Upper lobe of right lung (tissue), 1 donor: ENCODE measurements at regions not wholly inside any gene's neighbourhood (a gene's known extent, or its start where the extent isn't known, plus 50 kb on each side); places are given as distances from the start of the nearest gene placed in this dataset.

Experiments
- ATAC-seq: fragments of 200-7000 bp; cut with Tn5 transposase; one replicate; pipeline ENCODE4 v1.9.1; 2020; ENCODE audit warnings: mild to moderate bottlenecking, moderate library complexity
- DNase-seq: peaks from one replicate; pipeline ENCODE4 v3.0.0-alpha.2; 2020
- H3K27ac ChIP-seq: fragments of 200-600 bp; one replicate; pipeline ENCODE4 v1.8.0; 2022
- H3K27me3 ChIP-seq: fragments of 200-600 bp; one replicate; pipeline ENCODE4 v1.8.0; 2022; ENCODE audit warnings: mild to moderate bottlenecking
- H3K36me3 ChIP-seq: fragments of 200-600 bp; one replicate; pipeline ENCODE4 v1.8.0; 2022
- H3K4me1 ChIP-seq: fragments of 200-600 bp; one replicate; pipeline ENCODE4 v1.8.0; 2022
- H3K4me3 ChIP-seq: fragments of 200-600 bp; one replicate; pipeline ENCODE4 v1.8.0; 2022; ENCODE audit warnings: mild to moderate bottlenecking
- H3K9me3 ChIP-seq: fragments of 200-600 bp; one replicate; pipeline ENCODE4 v1.8.0; 2022
- intact Hi-C: fragments of 100-400 bp; cut with DNase I; formaldehyde crosslinking; loops from one replicate; pipeline ENCODE4 v1.11.0; 2022
- TF ChIP-seq, protein P1 (sequence below): fragments of 200-600 bp; IDR thresholded peaks from one replicate; pipeline ENCODE4 v1.8.0; 2022; ENCODE audit warnings: antibody characterized with exemption
- donor health status: DM: no; HTN: yes; CAD: no; lungs with severe emphysema.

DNA sequence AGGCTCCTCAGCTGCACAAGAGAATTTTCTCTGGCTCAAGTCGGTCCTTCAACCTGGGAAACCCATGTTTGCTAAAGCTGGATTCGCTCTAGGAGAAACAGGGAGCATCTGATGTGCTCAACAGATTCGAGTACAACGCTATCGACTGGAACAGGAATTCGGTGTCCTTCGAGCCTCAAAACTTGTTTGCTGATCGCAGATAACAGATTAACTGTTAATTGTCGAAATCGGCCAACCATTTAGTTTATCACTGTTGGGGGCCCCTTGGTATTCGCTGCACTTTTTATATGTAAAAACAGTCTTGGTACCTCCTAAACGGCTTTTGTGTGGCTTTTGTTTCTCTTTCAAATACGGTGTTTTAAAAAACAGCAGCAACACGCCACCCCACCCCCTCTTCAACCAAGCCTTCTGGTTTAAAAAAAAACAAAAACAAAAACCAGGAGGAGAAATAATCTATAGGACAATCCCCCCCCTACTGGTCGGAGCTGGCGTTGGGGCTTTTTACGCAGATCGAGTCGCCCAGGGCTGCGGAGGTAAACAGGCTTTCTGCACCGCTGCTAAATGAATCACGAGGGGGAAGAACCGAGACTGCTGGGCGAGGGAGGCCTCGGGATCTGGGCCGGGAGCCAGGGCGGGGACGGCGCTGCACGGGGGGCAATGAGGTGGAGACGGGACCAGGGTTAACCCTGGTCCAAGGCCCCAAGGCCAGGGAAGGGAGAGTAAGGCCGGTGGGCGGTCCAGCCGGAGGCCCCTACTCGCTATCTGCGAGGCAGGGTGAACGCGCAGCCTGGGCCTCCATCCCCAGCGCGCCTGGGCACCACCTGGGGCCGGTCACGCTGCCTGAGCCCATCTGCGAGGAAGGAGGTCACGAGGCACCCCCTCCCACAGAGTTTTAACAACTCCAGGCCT is 71.7 kb upstream of the BCOR start:
- H3K36me3 ChIP-seq, result no peaks in the 10 kb centered on the region
- intact Hi-C loops, result no loop called here
- no peak overlapping the region for H3K4me3 ChIP-seq
- DNase-seq, result peak; percentile 73
- H3K4me1 ChIP-seq, result peaks cover 16% of the 10 kb centered on the region
- TF ChIP-seq, protein P1, sequence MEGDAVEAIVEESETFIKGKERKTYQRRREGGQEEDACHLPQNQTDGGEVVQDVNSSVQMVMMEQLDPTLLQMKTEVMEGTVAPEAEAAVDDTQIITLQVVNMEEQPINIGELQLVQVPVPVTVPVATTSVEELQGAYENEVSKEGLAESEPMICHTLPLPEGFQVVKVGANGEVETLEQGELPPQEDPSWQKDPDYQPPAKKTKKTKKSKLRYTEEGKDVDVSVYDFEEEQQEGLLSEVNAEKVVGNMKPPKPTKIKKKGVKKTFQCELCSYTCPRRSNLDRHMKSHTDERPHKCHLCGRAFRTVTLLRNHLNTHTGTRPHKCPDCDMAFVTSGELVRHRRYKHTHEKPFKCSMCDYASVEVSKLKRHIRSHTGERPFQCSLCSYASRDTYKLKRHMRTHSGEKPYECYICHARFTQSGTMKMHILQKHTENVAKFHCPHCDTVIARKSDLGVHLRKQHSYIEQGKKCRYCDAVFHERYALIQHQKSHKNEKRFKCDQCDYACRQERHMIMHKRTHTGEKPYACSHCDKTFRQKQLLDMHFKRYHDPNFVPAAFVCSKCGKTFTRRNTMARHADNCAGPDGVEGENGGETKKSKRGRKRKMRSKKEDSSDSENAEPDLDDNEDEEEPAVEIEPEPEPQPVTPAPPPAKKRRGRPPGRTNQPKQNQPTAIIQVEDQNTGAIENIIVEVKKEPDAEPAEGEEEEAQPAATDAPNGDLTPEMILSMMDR, result peak; percentile 29
- ATAC-seq, result peak; percentile 47
- H3K27ac ChIP-seq, result no peak overlapping the region
- H3K9me3 ChIP-seq, result no peaks in the 10 kb centered on the region
- H3K27me3 ChIP-seq, result no peaks in the 10 kb centered on the region

DNA sequence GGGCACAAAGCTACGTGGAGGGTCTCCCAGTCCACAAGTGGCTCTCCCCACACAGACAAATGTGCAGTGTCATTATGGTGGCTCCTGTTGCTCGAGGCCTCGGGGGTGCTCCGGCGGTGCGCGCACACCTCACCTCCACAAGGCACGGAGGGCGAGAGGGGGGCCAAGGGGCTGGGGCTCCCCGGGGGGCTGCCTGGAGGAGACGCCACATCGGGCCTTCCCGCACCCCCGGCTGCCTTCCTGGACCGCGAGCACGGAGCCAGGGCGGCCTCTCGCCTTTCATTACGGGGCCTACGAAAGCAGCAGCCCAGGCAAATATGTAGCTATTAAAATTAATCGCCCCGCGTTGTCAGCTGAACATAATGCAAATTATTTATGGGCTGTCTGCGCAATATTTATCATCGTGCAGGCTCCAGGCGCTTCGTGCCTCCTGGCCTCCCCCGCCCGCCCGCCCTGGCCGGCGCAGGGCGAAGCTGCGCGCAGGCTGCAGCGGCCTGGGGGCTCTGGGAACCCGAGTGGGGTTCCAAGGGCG is 70.8 kb upstream of the BCOR start:
- TF ChIP-seq, protein P1, result no peak
- ATAC-seq (no peak), DNase-seq (no peak)
- Histone ChIP-seq H3K4me1 (peaks cover 12% of the 10 kb centered on the region), H3K27ac (no peak overlapping the region), H3K9me3 (no peaks in the 10 kb centered on the region), H3K27me3 (no peaks in the 10 kb centered on the region), H3K36me3 (no peaks in the 10 kb centered on the region), H3K4me3 (no peak overlapping the region)
- intact Hi-C loops, result no loop called here

DNA sequence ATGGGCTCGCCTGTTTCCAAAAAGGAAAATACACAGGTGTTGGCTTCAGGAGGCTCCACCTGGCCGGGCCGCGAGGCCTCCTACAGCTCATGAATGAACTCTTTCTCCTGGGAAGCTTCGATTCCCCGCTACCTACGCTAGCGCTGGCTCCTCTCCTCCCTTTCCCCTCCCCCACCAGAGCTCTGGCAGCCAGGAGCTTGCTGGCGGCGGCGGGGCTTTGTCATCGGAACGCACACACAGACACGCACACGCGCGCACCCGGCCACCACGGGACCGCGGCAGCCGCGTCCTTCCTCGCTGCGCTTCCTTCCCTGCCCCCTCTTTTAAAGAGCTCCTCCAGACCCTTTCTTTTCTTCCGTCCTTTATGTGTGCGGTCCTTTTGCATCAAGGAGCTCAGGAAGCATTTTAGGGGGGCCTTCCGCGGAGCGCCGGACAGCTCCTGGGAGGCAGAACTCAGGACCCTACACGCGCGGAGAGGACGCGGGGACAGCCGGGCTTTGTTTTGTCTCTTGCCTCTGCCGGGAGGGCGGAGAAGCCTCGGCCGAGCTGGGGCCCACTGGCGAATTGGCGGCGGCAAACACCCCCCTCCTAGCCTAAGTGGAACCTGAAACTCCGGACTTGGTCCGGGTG is 70.2 kb upstream of the BCOR start:
- ATAC-seq, result no peak
- Histone ChIP-seq H3K27ac (no peak overlapping the region), H3K27me3 (no peaks in the 10 kb centered on the region)

DNA sequence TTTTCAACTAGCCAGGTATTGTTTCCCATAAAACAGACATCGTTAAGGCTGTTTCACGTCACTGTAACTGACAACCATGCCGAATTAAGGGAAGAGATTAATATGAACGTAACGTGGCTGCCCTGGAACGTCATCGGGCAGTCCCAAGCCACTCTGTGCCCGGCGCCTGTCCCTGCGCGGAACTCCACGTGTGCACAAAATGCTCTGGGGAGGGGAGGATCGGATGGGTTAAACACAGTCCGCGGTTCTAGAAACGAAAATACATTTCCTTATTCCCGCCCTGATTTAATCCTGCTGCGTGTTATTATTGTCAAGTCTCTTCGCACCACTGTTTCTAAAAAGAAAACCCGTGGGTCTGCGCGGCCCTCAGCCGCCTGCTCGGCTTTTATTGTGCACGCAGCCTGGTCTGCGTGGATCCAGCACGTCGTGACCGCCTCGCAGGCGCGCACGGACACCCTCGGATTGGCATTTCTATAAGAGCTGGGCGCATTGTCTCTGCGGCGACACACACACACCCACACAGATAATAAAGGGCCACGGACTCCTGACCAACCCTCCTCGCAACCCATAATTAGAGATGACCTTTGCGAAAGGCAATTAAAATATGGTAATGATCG is 69.6 kb upstream of the BCOR start:
- Histone ChIP-seq H3K27ac (no peak overlapping the region), H3K4me1 (peaks cover 3% of the 10 kb centered on the region), H3K4me3 (peak overlapping the region; percentile 45), H3K9me3 (no peaks in the 10 kb centered on the region), H3K27me3 (no peaks in the 10 kb centered on the region), H3K36me3 (no peaks in the 10 kb centered on the region)
- TF ChIP-seq, protein P1, result no peak
- ATAC-seq (no peak), DNase-seq (no peak)
- intact Hi-C loops, result no loop called here

More for the DNA sequence above, 70.2 kb upstream of the BCOR start:
- Histone ChIP-seq H3K4me1 (peaks cover 6% of the 10 kb centered on the region), H3K36me3 (no peaks in the 10 kb centered on the region), H3K4me3 (peak overlapping the region; percentile 45), H3K9me3 (no peaks in the 10 kb centered on the region)
- intact Hi-C loops, result no loop called here
- DNase-seq, result no peak
- TF ChIP-seq, protein P1, result no peak

DNA sequence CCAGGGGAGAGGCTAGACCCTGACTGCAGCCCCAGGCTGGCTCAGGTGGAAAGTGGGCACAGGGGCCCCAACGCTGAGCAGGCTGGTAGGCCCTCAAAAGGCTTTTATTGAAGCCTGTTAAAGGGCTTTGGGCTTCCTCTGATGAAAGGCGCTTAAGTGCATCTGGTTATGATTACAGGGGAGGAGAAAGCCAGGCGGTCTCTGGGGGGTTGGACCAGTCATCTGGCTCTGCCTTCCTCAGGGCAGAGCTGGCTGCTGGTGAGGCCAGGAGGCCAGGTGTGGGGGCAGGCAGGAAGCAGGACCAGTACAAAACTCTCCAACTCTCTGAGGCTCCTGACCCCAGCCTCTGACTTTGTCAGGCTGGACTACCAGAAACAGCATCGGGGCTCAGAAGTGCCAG is 68.8 kb upstream of the BCOR start:
- H3K27ac ChIP-seq, result no peak overlapping the region
- H3K4me3 ChIP-seq, result no peak overlapping the region
- H3K27me3 ChIP-seq, result no peaks in the 10 kb centered on the region
- intact Hi-C loops, result no loop called here
- H3K4me1 ChIP-seq, result peaks cover 2% of the 10 kb centered on the region
- no peaks in the 10 kb centered on the region for H3K9me3 ChIP-seq
- H3K36me3 ChIP-seq, result no peaks in the 10 kb centered on the region
- TF ChIP-seq, protein P1, result no peak
- DNase-seq (no peak), ATAC-seq (no peak)
